IPS DF 6.9 (cell line): ENCODE measurements at regions not wholly inside any gene's neighbourhood (a gene's known extent, or its start where the extent isn't known, plus 50 kb on each side); places are given as distances from the start of the nearest gene placed in this dataset.

Source experiments
- DNase-seq: peaks from one replicate; pipeline ENCODE4 v3.0.0-alpha.2; 2013; ENCODE audit warnings: low read depth, low spot score
- H3K27ac ChIP-seq: one replicate; pipeline ENCODE4 v1.5.1; 2013; ENCODE audit warnings: low read length, control low read depth
- H3K27me3 ChIP-seq: 2 replicates; pipeline ENCODE4 v1.6.1; 2013; ENCODE audit warnings: mild to moderate bottlenecking, low read length; ENCODE audit not compliant: control insufficient read depth, insufficient read depth
- H3K36me3 ChIP-seq: 2 replicates; pipeline ENCODE4 v1.6.1; 2013; ENCODE audit warnings: low read length; ENCODE audit not compliant: control insufficient read depth, insufficient read depth
- H3K4me1 ChIP-seq: 2 replicates; pipeline ENCODE4 v1.6.1; 2013; ENCODE audit warnings: low read length; ENCODE audit not compliant: control insufficient read depth, insufficient read depth
- H3K4me3 ChIP-seq: 2 replicates; pipeline ENCODE4 v1.5.1; 2013; ENCODE audit warnings: mild to moderate bottlenecking, low read length
- H3K9me3 ChIP-seq: 2 replicates; pipeline ENCODE4 v1.6.1; 2013; ENCODE audit warnings: low read length, inconsistent platforms; ENCODE audit not compliant: control insufficient read depth, insufficient read depth
- WGBS: extraction: QIAGEN DNeasy Blood & Tissue Kit; methylation state at CpG from one replicate; pipeline ENCODE4 v1.1.7; 2013; ENCODE audit warnings: mixed read lengths, missing lambda C conversion rate; ENCODE audit not compliant: insufficient read length, insufficient coverage; 5-methylcytosine and 5-hydroxymethylcytosine counted together

GRCh38 chr7:94069162-94069739 is 65.1 kb upstream of the BET1 start:
- no peak overlapping the region for H3K4me3 ChIP-seq
- no peak for DNase-seq
- H3K36me3 ChIP-seq = no peaks in the 10 kb centered on the region
- no peak overlapping the region for H3K27ac ChIP-seq
- no peaks in the 10 kb centered on the region for H3K27me3 ChIP-seq
- no peaks in the 10 kb centered on the region for H3K4me1 ChIP-seq
- WGBS = no CpG with 5 or more reads among the region's 7 CpGs
- H3K9me3 ChIP-seq = no peaks in the 10 kb centered on the region

- no CpG with 5 or more reads among the region's 5 CpGs for WGBS
- H3K4me3 ChIP-seq = no peak overlapping the region
- H3K27me3 ChIP-seq = no peaks in the 10 kb centered on the region
- DNase-seq = no peak
- H3K27ac ChIP-seq = no peak overlapping the region
- no peaks in the 10 kb centered on the region for H3K9me3 ChIP-seq
- no peaks in the 10 kb centered on the region for H3K4me1 ChIP-seq
- H3K36me3 ChIP-seq = no peaks in the 10 kb centered on the region
Observed at GRCh38 chr7:94080551-94080950, 76.4 kb upstream of the BET1 start.

GRCh38 chr7:94082126-94082525 is 78.0 kb upstream of the BET1 start:
- Histone ChIP-seq H3K27me3 (no peaks in the 10 kb centered on the region), H3K27ac (no peak overlapping the region), H3K9me3 (no peaks in the 10 kb centered on the region), H3K4me3 (no peak overlapping the region), H3K36me3 (no peaks in the 10 kb centered on the region), H3K4me1 (no peaks in the 10 kb centered on the region)
- DNase-seq = no peak

- no CpG with 5 or more reads among the region's 6 CpGs for WGBS
- Histone ChIP-seq H3K27ac (no peak overlapping the region), H3K4me3 (no peak overlapping the region), H3K9me3 (no peaks in the 10 kb centered on the region), H3K27me3 (no peaks in the 10 kb centered on the region), H3K4me1 (no peaks in the 10 kb centered on the region), H3K36me3 (no peaks in the 10 kb centered on the region)
- DNase-seq = peak; percentile 33
Observed at GRCh38 chr7:94087664-94088352, 83.7 kb upstream of the BET1 start.

GRCh38 chr7:94088560-94088959 is 84.4 kb upstream of the BET1 start:
- DNase-seq = no peak
- Histone ChIP-seq H3K4me1 (no peaks in the 10 kb centered on the region), H3K27ac (no peak overlapping the region), H3K36me3 (no peaks in the 10 kb centered on the region), H3K4me3 (no peak overlapping the region), H3K9me3 (no peaks in the 10 kb centered on the region), H3K27me3 (no peaks in the 10 kb centered on the region)

GRCh38 chr7:94089806-94090205 is 85.7 kb upstream of the BET1 start:
- H3K27me3 ChIP-seq = no peaks in the 10 kb centered on the region
- DNase-seq = no peak
- no CpG with 5 or more reads among the region's 4 CpGs for WGBS
- H3K4me3 ChIP-seq = no peak overlapping the region
- no peak overlapping the region for H3K27ac ChIP-seq
- no peaks in the 10 kb centered on the region for H3K9me3 ChIP-seq
- no peaks in the 10 kb centered on the region for H3K4me1 ChIP-seq
- no peaks in the 10 kb centered on the region for H3K36me3 ChIP-seq

GRCh38 chr7:94092980-94093379 is 88.8 kb upstream of the BET1 start:
- H3K4me1 ChIP-seq = no peaks in the 10 kb centered on the region
- no peak for DNase-seq
- no peak overlapping the region for H3K27ac ChIP-seq
- no peaks in the 10 kb centered on the region for H3K27me3 ChIP-seq
- H3K9me3 ChIP-seq = no peaks in the 10 kb centered on the region
- WGBS = no CpG with 5 or more reads among the region's 1 CpG
- H3K4me3 ChIP-seq = no peak overlapping the region
- H3K36me3 ChIP-seq = no peaks in the 10 kb centered on the region

GRCh38 chr7:94094298-94094697 is 90.1 kb upstream of the BET1 start:
- Histone ChIP-seq H3K27ac (no peak overlapping the region), H3K36me3 (no peaks in the 10 kb centered on the region), H3K27me3 (no peaks in the 10 kb centered on the region), H3K4me1 (no peaks in the 10 kb centered on the region), H3K9me3 (no peaks in the 10 kb centered on the region), H3K4me3 (no peak overlapping the region)
- no CpG with 5 or more reads among the region's 1 CpG for WGBS
- DNase-seq = no peak

- Histone ChIP-seq H3K36me3 (no peaks in the 10 kb centered on the region), H3K27ac (no peak overlapping the region), H3K4me1 (no peaks in the 10 kb centered on the region), H3K27me3 (no peaks in the 10 kb centered on the region), H3K4me3 (no peak overlapping the region), H3K9me3 (no peaks in the 10 kb centered on the region)
- WGBS = no CpG with 5 or more reads among the region's 5 CpGs
- no peak for DNase-seq
Observed at GRCh38 chr7:94095316-94096009, 91.3 kb upstream of the BET1 start.

- no CpG with 5 or more reads among the region's 1 CpG for WGBS
- DNase-seq = no peak
- Histone ChIP-seq H3K27me3 (no peaks in the 10 kb centered on the region), H3K4me3 (no peak overlapping the region), H3K36me3 (no peaks in the 10 kb centered on the region), H3K4me1 (no peaks in the 10 kb centered on the region), H3K27ac (no peak overlapping the region), H3K9me3 (no peaks in the 10 kb centered on the region; the same call in 1 of the 2 replicates)
Observed at GRCh38 chr7:94099679-94100078, 95.5 kb upstream of the BET1 start.
